Liver (tissue), 3 donors: ENCODE measurements at regions not wholly inside any gene's neighbourhood (a gene's known extent, or its start where the extent isn't known, plus 50 kb on each side); places are given as distances from the start of the nearest gene placed in this dataset.

Source experiments
- CTCF ChIP-seq: fragments of 150-350 bp; IDR thresholded peaks from 2 replicates; pipeline ENCODE4 v1.5.1; 2017; ENCODE audit warnings: improper control_type of control experiment, low read depth, low read length; ENCODE audit not compliant: missing input control
- FOXA1 ChIP-seq: IDR thresholded peaks from 2 replicates; pipeline ENCODE4 v1.6.1; 2016; ENCODE audit warnings: antibody characterized with exemption
- FOXA2 ChIP-seq: IDR thresholded peaks from 2 replicates; pipeline ENCODE4 v1.6.1; 2016; ENCODE audit warnings: antibody characterized with exemption
- JUND ChIP-seq, 2 donors: IDR thresholded peaks; 2 replicates each; pipeline ENCODE4 v1.6.1; 2016; ENCODE audit warnings: antibody characterized with exemption in 2 of 2
- RAD21 ChIP-seq, 2 donors: IDR thresholded peaks; 2 replicates each; pipeline ENCODE4 v1.6.1; 2016; ENCODE audit warnings: antibody characterized with exemption in 2 of 2, mild to moderate bottlenecking in 2 of 2
- REST ChIP-seq: IDR thresholded peaks from 2 replicates; pipeline ENCODE4 v1.6.1; 2016; ENCODE audit warnings: antibody characterized with exemption, mild to moderate bottlenecking
- SP1 ChIP-seq: IDR thresholded peaks from 2 replicates; pipeline ENCODE4 v1.6.1; 2018; ENCODE audit warnings: antibody characterized with exemption, mild to moderate bottlenecking
- ZBTB33 ChIP-seq: IDR thresholded peaks from 2 replicates; pipeline ENCODE4 v1.6.1; 2016; ENCODE audit warnings: antibody characterized with exemption
- donor health status: healthy.
- donor health status: healthy.

GRCh38 chr5:148926207-148926606 is 99.8 kb downstream of the ADRB2 start:
- TF ChIP-seq JUND (IDR thresholded peaks at IDR 0.05) (no peak), ZBTB33 (no peak), FOXA2 (no peak), RAD21 (IDR thresholded peaks at IDR 0.05) (no peak), FOXA1 (no peak), SP1 (no peak), CTCF (no peak), REST (no peak)
